HG03159 (cell line): ENCODE measurements at regions not wholly inside any gene's neighbourhood (a gene's known extent, or its start where the extent isn't known, plus 50 kb on each side); places are given as distances from the start of the nearest gene placed in this dataset.

Experiments used
- ATAC-seq: cut with Tn5 transposase; IDR thresholded peaks from one replicate; pipeline ENCODE4 v1.9.1; 2021; ENCODE audit warnings: mild to moderate bottlenecking, moderate library complexity; ENCODE audit not compliant: unreplicated experiment

DNA sequence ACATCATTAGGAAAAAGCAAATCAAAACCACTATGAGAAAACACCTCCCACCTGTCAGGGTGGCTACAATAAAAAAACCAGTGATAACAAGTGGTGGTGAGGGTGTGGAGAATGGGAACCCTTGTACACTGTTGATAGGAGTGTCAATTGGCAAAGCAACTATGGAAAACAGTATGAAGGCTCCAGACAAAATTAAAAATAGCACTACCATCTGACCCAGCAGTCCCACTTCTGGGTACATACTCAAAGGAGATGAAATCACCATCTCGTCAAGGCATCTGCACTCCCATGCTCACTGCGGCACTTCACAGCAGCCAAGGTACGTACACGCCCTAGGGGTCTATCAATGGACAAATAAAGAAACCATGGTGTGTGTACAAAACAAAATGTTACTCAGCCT is 715.1 kb downstream of the UQCRFS1 start:
- ATAC-seq = no peak

DNA sequence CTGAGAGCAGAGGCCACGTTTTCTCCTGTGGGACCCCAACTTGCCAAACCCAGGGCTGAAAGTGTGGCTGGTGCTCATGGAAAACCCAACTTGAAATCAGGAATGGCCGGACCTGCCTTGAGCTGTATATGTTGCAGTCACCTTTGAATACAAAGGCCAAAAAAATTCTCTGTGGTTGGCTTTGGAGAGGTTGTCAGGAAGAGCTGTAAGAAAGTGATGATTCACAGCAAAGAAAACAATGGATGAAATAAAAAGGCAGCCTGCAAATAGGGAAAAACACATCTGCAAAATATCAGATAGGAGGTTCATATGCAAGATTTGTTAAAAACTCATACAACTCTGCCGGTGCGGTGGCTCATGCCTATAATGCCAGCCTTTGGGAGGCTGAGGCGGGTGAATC is 715.8 kb downstream of the UQCRFS1 start:
- no peak for ATAC-seq

DNA sequence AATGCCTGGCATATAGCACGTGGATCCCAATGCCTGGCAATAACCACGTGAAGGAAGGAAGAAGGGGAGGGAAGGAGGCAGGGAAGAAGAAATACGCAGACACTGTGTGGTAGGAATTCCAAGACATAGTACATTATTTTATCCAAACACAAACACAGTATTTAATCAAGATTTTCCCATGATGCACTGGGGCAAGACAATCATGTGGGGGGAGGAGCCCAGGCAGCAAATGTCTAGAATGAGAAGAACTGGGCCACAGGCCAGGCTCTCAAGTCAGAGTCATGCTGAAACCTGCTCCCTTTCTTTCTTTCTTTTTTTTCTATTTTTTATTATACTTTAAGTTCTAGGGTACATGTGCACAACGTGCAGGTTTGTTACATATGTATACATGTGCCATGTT is 717.9 kb downstream of the UQCRFS1 start:
- ATAC-seq = no peak

DNA sequence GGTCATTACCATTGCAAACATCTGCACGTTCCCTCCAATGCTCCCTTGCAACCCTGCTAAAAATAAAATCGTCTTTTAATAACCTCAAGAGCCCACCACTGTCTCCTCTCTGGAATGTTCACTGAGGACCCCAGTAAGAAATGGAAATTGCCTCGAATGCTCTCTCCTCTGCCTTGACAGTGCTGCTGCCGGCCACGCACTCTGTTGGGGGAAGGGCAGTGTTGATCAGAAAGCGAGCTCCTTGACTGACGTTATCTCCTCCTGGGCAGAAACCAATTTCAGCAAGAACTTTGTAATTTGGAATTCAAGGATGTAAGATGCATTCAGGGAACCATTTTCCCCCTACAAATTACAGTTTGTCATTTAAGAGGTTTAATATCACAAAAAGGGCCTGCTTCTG is 718.5 kb downstream of the UQCRFS1 start:
- no peak for ATAC-seq

DNA sequence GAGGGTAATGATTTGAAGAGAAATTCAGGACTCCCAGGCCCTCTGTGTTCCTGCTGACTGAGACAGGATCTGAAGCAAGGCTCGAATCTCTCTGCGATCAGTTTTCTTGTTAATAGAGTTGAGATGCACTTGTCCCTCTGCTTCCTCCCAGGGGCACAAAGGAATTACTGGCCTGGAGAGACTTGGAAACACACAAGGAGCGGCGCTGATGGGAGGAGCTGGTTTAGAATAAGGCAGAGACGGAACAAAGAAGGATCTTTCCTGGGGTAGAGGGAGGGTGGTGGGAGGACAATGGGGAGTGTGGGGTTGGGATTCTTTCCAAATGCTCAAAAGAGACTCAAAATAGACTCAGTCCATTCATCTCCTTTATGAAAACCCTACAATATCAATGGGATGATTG is 719.1 kb downstream of the UQCRFS1 start:
- no peak for ATAC-seq

DNA sequence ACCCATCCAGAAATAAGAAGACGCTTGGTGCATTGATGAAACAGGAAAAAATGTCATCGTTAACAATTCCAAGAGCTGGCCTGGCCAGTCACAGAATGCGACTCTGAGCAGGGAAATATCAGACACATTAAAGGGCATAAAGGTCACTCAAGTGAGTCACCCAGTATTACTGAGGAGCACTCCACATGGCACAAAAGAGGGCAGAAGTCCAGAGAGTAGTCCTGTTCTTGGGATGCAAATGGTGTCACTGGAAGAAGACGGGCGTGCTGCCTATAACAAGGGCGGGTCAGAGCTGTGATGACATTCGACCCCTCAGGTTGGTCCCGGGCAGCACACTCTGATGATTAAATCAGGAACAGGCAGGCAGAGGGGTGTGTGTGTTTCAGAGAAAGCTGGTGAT is 720.3 kb downstream of the UQCRFS1 start:
- no peak for ATAC-seq

DNA sequence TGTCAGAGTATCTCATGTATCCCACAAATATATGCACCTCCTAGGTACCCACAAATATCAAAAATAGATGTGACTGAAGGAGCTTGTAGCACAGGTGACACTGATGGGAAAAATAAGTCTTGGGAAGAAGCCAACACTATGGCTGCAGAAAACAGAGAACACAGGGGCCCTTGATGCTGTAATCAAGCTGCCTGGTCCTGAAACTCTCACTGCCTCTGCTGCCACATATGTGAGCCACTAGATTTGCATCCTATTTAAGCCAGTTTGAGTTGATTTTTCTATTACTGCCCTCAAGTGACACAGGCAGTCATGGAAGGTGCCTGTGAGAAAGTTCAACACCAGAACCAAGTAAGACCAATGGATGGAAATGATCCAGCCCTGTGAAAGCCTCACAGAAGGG is 720.8 kb downstream of the UQCRFS1 start:
- ATAC-seq = no peak

DNA sequence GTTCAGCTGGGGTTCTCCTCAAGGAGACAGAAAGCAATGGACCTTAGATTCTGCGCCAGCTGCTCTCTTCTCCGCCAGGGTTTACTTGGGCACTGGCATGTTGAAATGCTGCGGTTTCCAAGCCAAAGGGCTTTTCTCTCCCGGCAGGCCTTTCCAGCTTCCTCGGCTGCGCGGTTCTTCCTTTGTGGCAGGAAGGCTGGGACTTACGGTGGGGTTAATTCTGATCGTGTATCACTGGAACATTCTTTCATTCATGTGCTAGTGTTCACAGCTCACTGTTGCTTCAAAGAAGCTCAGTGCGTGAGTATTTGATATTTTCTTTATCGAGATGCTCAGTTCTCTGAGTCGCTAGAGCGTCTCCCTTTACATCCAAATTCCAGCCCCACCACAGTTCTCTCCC is 723.2 kb downstream of the UQCRFS1 start:
- no peak for ATAC-seq

DNA sequence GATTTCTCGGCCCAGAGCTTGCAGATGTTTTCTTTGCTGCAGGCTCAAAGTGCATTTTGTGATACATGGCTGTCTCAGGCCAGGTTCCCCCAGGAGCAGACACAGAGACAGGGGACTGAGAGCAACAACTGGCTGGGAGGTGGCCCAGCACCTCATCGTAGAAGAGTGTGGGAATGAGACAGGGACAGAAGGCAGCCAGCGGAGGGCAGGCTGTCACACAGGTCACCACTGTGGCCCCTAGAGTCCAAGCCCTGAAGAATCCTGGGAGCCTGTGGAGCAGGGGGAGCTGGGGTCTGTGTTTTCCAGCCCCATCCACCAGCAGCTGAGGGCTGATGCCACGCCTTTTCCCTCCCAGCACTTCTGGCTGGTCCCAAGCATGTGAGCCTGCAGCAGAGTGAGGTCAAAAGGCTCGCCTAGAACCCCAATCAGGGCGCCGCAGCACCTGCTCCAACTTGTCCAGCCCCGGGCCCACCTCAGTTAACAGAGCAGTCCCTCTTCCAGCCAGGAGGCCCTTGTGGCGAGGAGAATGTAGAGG is 723.8 kb downstream of the UQCRFS1 start:
- ATAC-seq = no peak

DNA sequence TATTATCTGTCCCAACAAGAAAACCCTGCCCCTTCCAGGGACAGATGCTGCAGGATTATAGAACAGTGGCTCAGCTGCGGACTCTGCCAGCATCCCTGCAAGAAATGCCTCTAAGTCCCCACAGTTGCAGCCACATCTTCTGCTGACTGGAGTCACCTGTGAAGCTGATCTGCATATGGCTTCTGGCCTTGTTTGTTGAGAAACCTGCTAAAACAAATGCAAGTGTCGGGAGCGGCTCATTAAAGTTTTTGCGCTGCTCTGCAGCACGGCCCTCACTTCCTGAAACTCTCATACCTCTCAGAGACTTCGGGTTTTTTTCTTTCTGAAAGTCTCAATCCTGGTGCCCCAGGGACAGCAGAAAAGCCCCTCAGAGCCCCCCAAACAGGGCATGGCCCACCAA is 725.0 kb downstream of the UQCRFS1 start:
- no peak for ATAC-seq

DNA sequence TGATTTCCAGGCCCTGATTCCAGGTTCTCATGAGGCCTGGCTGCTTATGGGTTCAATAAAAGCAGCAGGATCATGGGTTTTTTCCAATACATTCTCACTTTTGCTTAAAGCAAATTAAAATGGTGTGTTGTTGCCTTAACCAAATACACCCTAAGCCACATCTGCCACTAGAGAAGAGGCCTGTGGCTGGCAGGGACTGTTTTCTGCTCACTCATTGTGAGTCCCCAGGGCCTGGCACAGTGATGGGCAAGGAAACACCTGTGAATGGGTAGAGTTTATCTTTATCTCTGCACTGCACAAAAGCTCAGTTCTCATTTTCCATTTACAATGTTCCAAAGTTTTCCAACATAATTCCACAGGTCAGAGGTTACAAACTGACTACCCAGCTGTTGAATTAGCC is 726.0 kb downstream of the UQCRFS1 start:
- no peak for ATAC-seq

DNA sequence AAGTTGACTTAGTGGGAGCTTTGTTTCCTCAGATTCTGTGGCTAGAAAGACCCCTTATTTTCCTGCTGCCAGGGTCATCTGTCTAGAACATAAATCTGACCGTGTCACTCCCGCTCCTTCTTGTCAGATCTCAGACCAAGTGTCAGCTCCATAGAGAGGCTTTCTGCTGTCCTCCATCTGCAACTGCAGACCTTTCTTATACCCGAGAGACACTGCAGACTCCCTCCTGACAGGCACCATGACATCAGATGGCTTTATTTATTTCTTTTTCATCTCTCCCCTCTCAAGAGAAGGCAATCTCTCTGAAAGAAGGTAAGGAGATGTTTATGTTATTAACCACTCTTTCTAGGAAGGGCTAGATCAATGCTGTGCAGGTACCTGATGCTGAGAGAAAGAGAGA is 726.5 kb downstream of the UQCRFS1 start:
- ATAC-seq = no peak

DNA sequence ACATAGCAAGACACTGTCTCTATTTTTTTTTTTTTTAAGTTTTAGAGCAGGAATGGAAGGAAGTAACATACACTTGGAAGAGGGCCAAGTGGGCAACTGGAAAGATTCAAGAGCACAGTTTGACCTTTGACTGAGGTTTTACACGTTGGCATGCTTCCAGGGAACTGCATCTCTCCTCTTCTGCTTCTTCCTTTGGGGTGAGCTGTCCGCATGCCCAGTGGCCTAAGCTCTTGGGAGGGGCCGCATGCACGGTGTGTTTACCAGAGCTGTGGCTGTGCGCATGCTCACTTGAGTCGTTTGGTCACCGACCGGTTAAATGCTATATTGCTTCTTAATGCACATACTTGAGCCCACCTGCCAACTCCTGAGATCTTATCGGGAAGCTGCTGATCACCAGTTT is 727.7 kb downstream of the UQCRFS1 start:
- ATAC-seq = no peak

DNA sequence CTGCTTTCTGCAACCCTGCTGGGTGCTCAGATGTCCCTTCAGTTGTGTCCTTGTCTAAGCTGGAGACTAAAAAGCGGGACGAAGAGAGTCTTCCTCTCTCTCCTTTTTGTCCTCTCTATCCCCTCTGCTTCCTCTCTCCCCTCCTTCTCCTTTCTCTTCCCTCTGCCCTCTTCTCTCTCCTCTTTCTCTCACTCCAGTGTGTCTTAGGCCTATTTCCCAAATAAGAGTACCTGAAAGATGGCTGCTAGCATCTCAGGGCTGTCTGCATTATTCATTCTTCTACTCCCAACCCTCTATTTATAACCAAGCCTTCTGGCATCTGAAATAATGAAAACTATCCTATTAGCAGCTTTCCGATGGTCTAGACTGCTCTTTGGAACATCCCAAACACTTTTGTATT is 729.8 kb downstream of the UQCRFS1 start:
- ATAC-seq = no peak

DNA sequence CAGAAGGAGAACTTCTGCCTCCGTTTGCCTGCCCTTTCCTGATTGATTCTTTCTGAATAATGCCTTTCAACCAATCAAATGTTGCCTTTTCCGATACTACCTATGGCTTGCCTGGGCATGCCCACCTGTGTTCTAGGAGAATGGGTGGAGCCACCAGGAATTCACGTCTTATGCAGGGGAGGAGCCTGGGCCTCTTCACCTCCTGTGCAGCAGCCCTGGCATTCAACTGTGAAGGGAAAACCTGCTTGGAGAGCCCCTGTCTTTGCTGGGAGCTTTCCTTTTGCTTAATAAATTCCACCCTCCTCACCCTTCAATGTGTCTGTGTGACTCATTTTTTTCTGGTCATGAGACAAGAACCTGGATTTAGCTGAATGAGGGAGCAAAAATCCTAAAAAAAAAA is 730.7 kb downstream of the UQCRFS1 start:
- no peak for ATAC-seq

DNA sequence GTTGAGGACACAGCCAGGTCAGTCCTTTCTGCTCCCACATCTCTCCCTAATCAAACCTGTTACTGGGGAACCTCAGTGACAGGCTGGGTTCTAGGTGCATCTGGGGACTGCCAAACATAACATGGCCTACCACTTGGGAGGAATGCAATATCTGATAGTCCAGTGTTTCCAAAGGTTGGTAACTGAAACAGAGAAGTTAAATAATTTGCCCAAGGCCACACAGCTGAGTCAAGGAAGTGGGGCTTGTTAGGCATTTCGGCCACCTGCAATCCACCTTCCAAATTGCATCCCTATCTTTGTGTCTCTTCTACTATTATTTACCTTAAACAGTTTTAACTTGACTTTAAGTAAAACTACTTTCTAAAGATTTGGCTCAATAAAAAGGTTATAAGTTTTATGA is 731.3 kb downstream of the UQCRFS1 start:
- ATAC-seq = no peak

DNA sequence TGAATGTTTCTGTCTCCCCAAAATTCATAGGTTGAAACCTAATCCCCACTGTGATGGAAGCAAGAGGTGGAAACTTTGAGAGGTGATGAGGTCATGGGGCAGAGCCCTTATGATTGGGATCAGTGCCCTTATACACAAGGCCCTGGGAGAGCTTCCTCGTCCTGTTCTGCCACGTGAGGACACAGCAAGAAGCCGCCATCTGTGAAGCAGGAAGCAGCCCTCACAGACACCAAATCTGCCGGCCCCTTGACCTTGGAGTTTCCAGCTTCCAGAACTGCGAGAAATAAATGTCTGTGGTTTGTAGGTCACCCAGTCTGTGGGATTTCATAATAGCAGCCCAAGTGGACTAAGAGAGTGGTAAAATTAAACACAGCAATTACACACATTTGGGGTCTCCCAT is 737.4 kb downstream of the UQCRFS1 start:
- no peak for ATAC-seq

DNA sequence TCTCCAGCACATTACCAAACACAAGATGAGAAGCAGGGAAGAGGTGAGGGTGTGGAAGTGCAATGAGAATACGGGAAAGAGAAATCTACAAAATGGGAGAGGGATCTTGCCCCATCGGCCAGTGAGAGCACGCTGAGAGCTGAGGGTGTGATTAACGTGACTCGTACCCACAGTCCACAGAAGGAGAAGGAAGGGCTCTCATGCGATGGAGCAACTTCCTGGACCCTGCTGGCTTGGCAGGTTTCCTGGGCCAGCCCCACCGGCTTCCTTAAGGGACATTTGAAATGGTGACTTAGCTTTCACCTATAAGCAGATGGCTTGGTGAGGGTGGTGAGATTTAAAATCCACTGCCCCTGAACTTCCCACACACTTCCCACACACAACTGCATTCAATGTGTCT is 740.1 kb downstream of the UQCRFS1 start:
- no peak for ATAC-seq

DNA sequence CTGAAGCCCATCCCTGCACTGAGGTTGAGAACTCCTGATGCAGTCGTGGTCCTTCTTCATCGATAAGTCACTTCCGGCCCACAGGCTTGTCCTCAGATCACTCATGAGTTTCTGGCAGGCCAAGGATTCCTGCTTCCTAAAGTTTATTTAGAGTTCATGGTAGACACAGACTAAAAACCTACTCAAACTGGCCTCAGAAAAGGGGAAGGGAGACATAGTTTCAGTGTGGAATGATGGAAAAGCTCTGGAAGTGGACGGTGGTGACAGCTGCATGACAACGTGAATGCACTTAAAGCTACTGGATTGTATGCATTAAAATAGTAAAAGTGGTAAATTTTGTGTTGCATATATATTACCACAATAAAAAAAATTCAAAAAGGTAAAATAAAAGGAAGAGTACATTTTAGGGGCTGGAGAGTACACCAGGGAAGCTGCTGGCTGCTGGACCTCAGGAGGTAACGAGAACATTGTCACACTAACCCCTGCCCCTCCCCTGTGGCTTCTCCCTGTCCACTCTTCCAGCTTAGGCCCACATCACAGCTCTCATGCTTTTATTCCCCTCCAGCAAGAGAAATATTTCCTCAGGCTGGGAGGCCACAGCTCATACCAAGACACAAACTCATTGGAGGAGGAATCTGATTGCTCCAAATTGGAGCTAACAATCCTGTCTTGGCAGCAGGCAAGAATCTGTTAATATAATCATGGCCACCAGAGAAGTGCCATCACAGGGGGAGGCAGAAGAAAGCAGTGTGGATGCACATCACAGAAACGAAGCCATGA is 741.0 kb downstream of the UQCRFS1 start:
- ATAC-seq = no peak

DNA sequence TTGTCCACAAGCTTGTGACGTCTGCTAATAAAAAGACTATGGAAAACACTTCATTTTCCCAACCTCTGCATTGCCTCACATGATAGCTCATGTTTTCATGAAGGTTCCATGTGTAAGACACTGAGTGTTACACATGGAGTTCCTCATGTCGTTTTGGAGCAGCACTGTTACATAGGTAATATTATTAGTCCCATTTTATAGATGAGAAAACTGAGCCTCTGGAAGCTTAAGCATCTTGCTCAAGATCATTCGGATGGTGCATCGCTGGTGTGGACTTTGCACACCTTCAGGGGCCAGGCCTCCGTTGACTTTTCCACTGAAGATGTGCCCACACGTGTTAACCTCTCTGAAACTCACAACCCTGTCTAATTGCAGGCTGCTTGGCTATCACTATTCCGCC is 743.4 kb downstream of the UQCRFS1 start:
- ATAC-seq = no peak

DNA sequence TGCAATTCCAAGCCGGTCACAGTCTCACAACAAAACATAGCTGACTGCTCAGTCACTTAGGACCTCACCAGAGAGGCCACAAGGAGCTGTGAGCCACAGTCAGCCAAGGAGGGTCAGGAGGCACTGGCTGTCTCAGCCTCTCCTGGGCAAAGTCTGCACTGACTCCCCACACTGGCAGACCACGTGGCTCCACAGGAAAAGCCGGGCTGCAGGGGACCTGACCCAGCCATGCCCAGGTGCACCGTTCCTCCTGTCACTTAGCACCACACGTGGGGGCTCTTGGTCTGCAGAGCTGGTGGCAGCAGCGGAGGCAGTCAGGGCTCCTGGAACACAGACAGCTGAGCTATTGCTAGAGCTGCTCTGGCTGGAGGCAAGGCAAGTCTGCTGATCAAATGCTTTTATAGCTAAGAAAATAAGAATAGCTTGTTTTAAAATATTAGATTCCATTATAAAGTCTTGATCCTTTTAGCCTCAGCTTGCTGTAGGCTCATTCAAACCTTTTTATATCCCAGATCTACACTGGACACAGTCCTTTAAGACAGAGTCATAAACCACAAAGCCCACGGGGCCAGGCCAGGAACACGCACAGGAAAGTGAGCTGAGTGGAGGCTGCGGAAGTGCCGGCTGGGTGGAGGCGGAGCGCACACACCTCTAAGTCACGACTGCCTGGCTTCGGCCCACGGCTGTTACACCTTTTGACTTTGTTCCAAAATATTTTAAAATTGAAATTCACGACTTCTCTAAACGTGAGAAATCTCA is 744.1 kb downstream of the UQCRFS1 start:
- ATAC-seq = no peak
